B cell (primary cell): ENCODE measurements at regions not wholly inside any gene's neighbourhood (a gene's known extent, or its start where the extent isn't known, plus 50 kb on each side); places are given as distances from the start of the nearest gene placed in this dataset.
"Not testable (repeated sequence)": the region's sequence is repeated elsewhere in the genome, so short reads cannot be mapped to it uniquely, and the experiment has no call there.

Experiments
- ATAC-seq: fragments of 200-7000 bp; cut with Tn5 transposase; one replicate; pipeline ENCODE4 v1.10.0; 2021; ENCODE audit warnings: low read depth, mild to moderate bottlenecking, moderate number of reproducible peaks, moderate library complexity
- CTCF ChIA-PET: fragments of 350-600 bp; sonication (Branson Sonifier 250); formaldehyde crosslinking; loops from one replicate; lab custom pipeline; 2021; ENCODE audit warnings: antibody characterized with exemption, inconsistent platforms; lab: Charles Lee
- POLR2A ChIA-PET: fragments of 350-600 bp; sonication (Branson Sonifier 250); formaldehyde crosslinking; loops from one replicate; lab custom pipeline; 2021; ENCODE audit warnings: antibody characterized with exemption; lab: Charles Lee
- DNase-seq: peaks from one replicate; pipeline ENCODE4 v3.0.0; 2013
- H2AFZ ChIP-seq: 2 replicates; pipeline ENCODE4 v1.6.1; 2012; ENCODE audit warnings: mild to moderate bottlenecking, low read depth, low read length; ENCODE audit not compliant: insufficient read depth, poor library complexity, severe bottlenecking
- H3K27ac ChIP-seq, 2 donors: 1 replicate in 1 of 2; 2 replicates in 1 of 2; pipeline ENCODE4 v1.5.1; 2012 to 2013; ENCODE audit warnings: low read length in 2 of 2, mild to moderate bottlenecking in 2 of 2, moderate library complexity in 1 of 2
- H3K27me3 ChIP-seq, 4 experiments: fragments of 200-600 bp in 1 of 4; sonication (generic) in 1 of 4; replicated peaks in 1 of 4; 1 replicate in 2 of 4; 2 replicates in 2 of 4; pipeline versions ENCODE4 v1.6.1 to v1.7.0; 2013 to 2016; ENCODE audit warnings: low read length in 3 of 4, mild to moderate bottlenecking in 2 of 4, mixed read lengths in 1 of 4, moderate library complexity in 1 of 4; ENCODE audit not compliant: insufficient read depth in 4 of 4, control insufficient read depth in 3 of 4; ENCODE audit errors: control extremely low read depth in 1 of 4
- H3K36me3 ChIP-seq, 2 experiments: replicated peaks in 1 of 2; 1 replicate in 1 of 2; 2 replicates in 1 of 2; pipeline versions ENCODE4 v1.6.1 to v1.7.1; 2013; ENCODE audit warnings: low read length in 1 of 2; ENCODE audit not compliant: insufficient read depth in 2 of 2, control insufficient read depth in 1 of 2; ENCODE audit errors: control extremely low read depth in 1 of 2, extremely low read depth in 1 of 2
- H3K4me1 ChIP-seq, 2 donors: fragments of 200-600 bp in 1 of 2; sonication (generic) in 1 of 2; 1 replicate in 1 of 2; 2 replicates in 1 of 2; pipeline versions ENCODE4 v1.5.1 to v1.6.1; 2013 to 2017; ENCODE audit warnings: low read length in 2 of 2; ENCODE audit not compliant: control insufficient read depth in 2 of 2, insufficient read depth in 2 of 2
- H3K4me2 ChIP-seq: replicated peaks from 2 replicates; pipeline ENCODE3; 2012; ENCODE audit warnings: mild to moderate bottlenecking, low read depth, low read length; ENCODE audit not compliant: poor library complexity, severe bottlenecking
- H3K4me3 ChIP-seq, 5 experiments: fragments of 200-600 bp in 1 of 5; sonication (generic) in 1 of 5; 1 replicate in 3 of 5; 2 replicates in 2 of 5; pipeline versions ENCODE4 v1.5.1 to v1.7.0; 2011 to 2016; ENCODE audit warnings: low read length in 4 of 5, mild to moderate bottlenecking in 4 of 5, low read depth in 2 of 5, control low read depth in 1 of 5, moderate library complexity in 1 of 5; ENCODE audit not compliant: insufficient read depth in 1 of 5; ENCODE audit errors: control extremely low read depth in 1 of 5, extremely low read depth in 1 of 5
- H3K79me2 ChIP-seq: fragments of 200-600 bp; sonication (generic); one replicate; pipeline ENCODE4 v1.6.0; 2016; ENCODE audit warnings: low read length; ENCODE audit not compliant: control insufficient read depth, insufficient read depth
- H3K9ac ChIP-seq: fragments of 200-600 bp; sonication (generic); 2 replicates; pipeline ENCODE4 v1.6.1; 2017; ENCODE audit warnings: mild to moderate bottlenecking, low read length, moderate library complexity
- H3K9me3 ChIP-seq, 3 donors: one replicate each; pipeline versions ENCODE4 v1.6.1 to v1.7.1; 2013; ENCODE audit warnings: low read length in 2 of 3; ENCODE audit not compliant: control insufficient read depth in 2 of 3, insufficient read depth in 1 of 3; ENCODE audit errors: control extremely low read depth in 1 of 3
- H4K20me1 ChIP-seq: 2 replicates; pipeline ENCODE4 v1.6.0; 2012; ENCODE audit warnings: mild to moderate bottlenecking, low read length; ENCODE audit not compliant: insufficient read depth, control insufficient read depth, poor library complexity, severe bottlenecking
- H3K27ac Mint-ChIP-seq: one replicate; pipeline ENCODE4 v1.8.0; 2021; ENCODE audit warnings: mixed read lengths
- H3K27me3 Mint-ChIP-seq: one replicate; pipeline ENCODE4 v1.8.0; 2021; ENCODE audit warnings: mixed read lengths
- H3K4me1 Mint-ChIP-seq: one replicate; pipeline ENCODE4 v1.8.0; 2021; ENCODE audit warnings: mixed read lengths
- H3K4me3 Mint-ChIP-seq: one replicate; pipeline ENCODE4 v1.8.0; 2021; ENCODE audit warnings: mixed read lengths
- H3K9me3 Mint-ChIP-seq: one replicate; pipeline ENCODE4 v1.8.0; 2022; ENCODE audit warnings: mixed read lengths; ENCODE audit not compliant: insufficient read depth
- EZH2 ChIP-seq: IDR thresholded peaks from 2 replicates; pipeline ENCODE4 v1.6.1; 2012; ENCODE audit warnings: borderline replicate concordance, low read depth, mild to moderate bottlenecking, moderate library complexity, low read length; ENCODE audit not compliant: insufficient read depth, poor library complexity, severe bottlenecking
- WGBS: methylation state at CpG from one replicate; pipeline ENCODE4 v1.1.5; 2013; ENCODE audit warnings: missing lambda C conversion rate; ENCODE audit not compliant: insufficient coverage; 5-methylcytosine and 5-hydroxymethylcytosine counted together
- intact Hi-C: fragments of 100-400 bp; cut with micrococcal nuclease; formaldehyde crosslinking; loops from one replicate; pipeline ENCODE4 v1.10.0; 2022
- TF ChIP-seq, protein P1 (sequence below): fragments of 200-600 bp; IDR thresholded peaks from one replicate; pipeline ENCODE4 v1.8.0; 2022; ENCODE audit warnings: antibody characterized with exemption, mild to moderate bottlenecking

DNA sequence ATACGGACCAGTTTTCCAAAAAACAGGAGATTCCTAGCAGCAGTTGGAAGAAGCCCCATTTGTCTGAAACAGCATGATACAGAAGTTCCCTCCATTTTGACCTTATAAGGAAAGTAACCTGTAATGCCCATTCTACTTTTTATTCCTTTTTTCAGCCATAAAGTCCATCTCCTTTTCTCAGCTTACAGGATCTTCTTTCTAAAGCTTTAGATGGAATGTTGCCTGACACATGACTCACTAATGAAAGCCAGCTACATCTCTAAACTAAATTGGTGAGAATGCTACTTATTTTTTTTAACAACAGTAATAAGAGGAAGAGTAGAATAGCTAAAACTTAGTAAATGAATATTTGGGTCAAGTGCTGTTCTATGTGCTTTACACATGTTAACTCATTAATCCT lies 234.1 kb downstream of the CDH26 start:
- ATAC-seq (no peak), DNase-seq (no peak)
- Histone ChIP-seq H3K27ac (no peak overlapping the region), H3K4me2 (no peak overlapping the region), H3K79me2 (no peaks in the 10 kb centered on the region), H3K4me1 (no peaks in the 10 kb centered on the region), H2AFZ (no peak overlapping the region), H3K27me3 (no peaks in the 10 kb centered on the region), H3K9ac (no peak overlapping the region), H3K36me3 (no peaks in the 10 kb centered on the region), H3K4me3 (no peak overlapping the region), H3K9me3 (peaks cover 0 to 8% (median 2%) of the 10 kb centered on the region in 3 donors), H4K20me1 (no peaks in the 10 kb centered on the region)
- Mint-ChIP-seq H3K27me3 (no peaks in the 10 kb centered on the region), H3K27ac (no peak overlapping the region), H3K4me1 (no peaks in the 10 kb centered on the region), H3K4me3 (no peak overlapping the region), H3K9me3 (peaks cover 3% of the 10 kb centered on the region)
- no peak for TF ChIP-seq EZH2
- TF ChIP-seq, protein P1, sequence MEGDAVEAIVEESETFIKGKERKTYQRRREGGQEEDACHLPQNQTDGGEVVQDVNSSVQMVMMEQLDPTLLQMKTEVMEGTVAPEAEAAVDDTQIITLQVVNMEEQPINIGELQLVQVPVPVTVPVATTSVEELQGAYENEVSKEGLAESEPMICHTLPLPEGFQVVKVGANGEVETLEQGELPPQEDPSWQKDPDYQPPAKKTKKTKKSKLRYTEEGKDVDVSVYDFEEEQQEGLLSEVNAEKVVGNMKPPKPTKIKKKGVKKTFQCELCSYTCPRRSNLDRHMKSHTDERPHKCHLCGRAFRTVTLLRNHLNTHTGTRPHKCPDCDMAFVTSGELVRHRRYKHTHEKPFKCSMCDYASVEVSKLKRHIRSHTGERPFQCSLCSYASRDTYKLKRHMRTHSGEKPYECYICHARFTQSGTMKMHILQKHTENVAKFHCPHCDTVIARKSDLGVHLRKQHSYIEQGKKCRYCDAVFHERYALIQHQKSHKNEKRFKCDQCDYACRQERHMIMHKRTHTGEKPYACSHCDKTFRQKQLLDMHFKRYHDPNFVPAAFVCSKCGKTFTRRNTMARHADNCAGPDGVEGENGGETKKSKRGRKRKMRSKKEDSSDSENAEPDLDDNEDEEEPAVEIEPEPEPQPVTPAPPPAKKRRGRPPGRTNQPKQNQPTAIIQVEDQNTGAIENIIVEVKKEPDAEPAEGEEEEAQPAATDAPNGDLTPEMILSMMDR: no peak
- intact Hi-C loops: no loop called here
- CTCF ChIA-PET: no interaction called here
- POLR2A ChIA-PET: no interaction called here
- 92% methylated on average over 1 of the region's 1 CpG for WGBS

DNA sequence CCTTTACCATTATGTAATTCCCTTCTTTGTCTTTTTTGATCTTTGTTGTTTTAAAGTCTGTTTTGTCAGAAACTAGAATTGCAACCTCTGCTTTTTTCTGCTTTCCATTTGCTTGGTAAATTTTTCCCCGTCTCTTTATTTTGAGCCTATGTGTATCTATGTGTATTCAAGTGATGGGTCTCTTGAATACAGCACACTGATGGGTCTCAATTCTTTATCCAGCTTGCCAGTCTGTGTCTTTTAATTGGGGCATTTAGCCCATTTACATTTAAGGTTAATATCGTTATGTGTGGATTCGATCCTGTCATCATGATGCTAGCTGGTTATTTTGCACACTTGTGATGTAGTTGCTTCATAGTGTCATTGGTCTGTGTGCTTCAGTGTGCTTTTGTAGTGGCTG lies 240.9 kb downstream of the CDH26 start:
- H3K27ac ChIP-seq, H3K27ac Mint-ChIP-seq, H3K27me3 ChIP-seq, H3K9me3 ChIP-seq, H3K4me1 ChIP-seq, DNase-seq, ATAC-seq, H3K9ac ChIP-seq, POLR2A ChIA-PET, H3K4me3 Mint-ChIP-seq, CTCF ChIA-PET, H3K4me2 ChIP-seq, H3K4me1 Mint-ChIP-seq, H3K36me3 ChIP-seq, H3K27me3 Mint-ChIP-seq, intact Hi-C loops, H4K20me1 ChIP-seq, H2AFZ ChIP-seq, H3K79me2 ChIP-seq, H3K9me3 Mint-ChIP-seq, H3K4me3 ChIP-seq: not testable (repeated sequence)
- WGBS: 100% methylated on average over 2 of the region's 3 CpGs
